ENCODE measurements at regions not wholly inside any gene's neighbourhood (a gene's known extent, or its start where the extent isn't known, plus 50 kb on each side); places are given as distances from the start of the nearest gene placed in this dataset.

DNA sequence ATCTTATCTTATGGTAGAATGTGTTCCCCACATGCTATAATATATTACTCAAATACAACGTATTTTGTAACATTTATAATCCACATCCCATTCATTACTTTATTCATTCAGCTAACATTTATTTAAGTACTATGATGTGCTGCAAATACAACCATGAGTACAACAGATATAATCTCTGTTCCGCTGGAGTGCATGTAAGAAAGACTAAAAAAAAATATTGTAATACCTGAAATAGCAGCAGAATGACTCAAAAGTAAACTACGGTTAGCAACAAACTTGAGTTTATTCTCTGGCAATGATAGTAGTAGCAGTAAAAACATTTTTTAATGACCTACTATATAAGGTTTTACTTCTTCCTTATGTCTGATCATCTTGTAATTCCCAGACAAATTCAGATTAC lies 1776.3 kb downstream of the STIM2 start:
- TF ChIP-seq POLR2A (IDR thresholded peaks at IDR 0.05) (no peak), CTCF (IDR thresholded peaks at IDR 0.05) (no peak)
